ENCODE measurements at regions not wholly inside any gene's neighbourhood (a gene's known extent, or its start where the extent isn't known, plus 50 kb on each side); places are given as distances from the start of the nearest gene placed in this dataset.

GRCh38 chr6:90716376-90716775 lies 129.5 kb upstream of the MAP3K7 start:
- no peak for DNase-seq
- H3K4me3 ChIP-seq (ENCODE audit: low read depth, low read length) = no peak overlapping the region
- no peak overlapping the region for H3K27ac ChIP-seq
- in situ Hi-C loops (cut with HindIII; ENCODE audit: low pct_ligation_motif_present, low sequenced_read_pairs) = no loop called here
- TF ChIP-seq CTCF (IDR thresholded peaks at IDR 0.05; ENCODE audit: low read depth, low read length, missing control alignments) = no peak
- no peaks in the 10 kb centered on the region for H3K36me3 ChIP-seq (replicated peaks)
- no peaks in the 10 kb centered on the region for H3K27me3 ChIP-seq (replicated peaks)

- no peak for TF ChIP-seq CTCF (IDR thresholded peaks at IDR 0.05; ENCODE audit: low read depth, low read length, missing control alignments)
- no peak for DNase-seq
These were observed 128.3 kb upstream of the MAP3K7 start for GRCh38 chr6:90715093-90715655.

GRCh38 chr6:90714319-90714718 lies 127.4 kb upstream of the MAP3K7 start:
- no peak for TF ChIP-seq CTCF (IDR thresholded peaks at IDR 0.05; ENCODE audit: low read depth, low read length, missing control alignments)
- H3K27me3 ChIP-seq (replicated peaks) = no peaks in the 10 kb centered on the region
- no peak overlapping the region for H3K27ac ChIP-seq
- DNase-seq = no peak
- H3K4me3 ChIP-seq (ENCODE audit: low read depth, low read length) = no peak overlapping the region
- H3K36me3 ChIP-seq (replicated peaks) = no peaks in the 10 kb centered on the region
- in situ Hi-C loops (cut with HindIII; ENCODE audit: low pct_ligation_motif_present, low sequenced_read_pairs) = no loop called here

More at GRCh38 chr6:90715093-90715655, 128.3 kb upstream of the MAP3K7 start:
- Histone ChIP-seq H3K36me3 (replicated peaks) (no peaks in the 10 kb centered on the region), H3K4me3 (ENCODE audit: low read depth, low read length) (no peak overlapping the region), H3K27me3 (replicated peaks) (no peaks in the 10 kb centered on the region), H3K27ac (no peak overlapping the region)
- in situ Hi-C loops (cut with HindIII; ENCODE audit: low pct_ligation_motif_present, low sequenced_read_pairs) = no loop called here

GRCh38 chr6:90712114-90712513 lies 125.2 kb upstream of the MAP3K7 start:
- no peak overlapping the region for H3K27ac ChIP-seq

GRCh38 chr6:90709431-90709996 lies 122.6 kb upstream of the MAP3K7 start:
- Histone ChIP-seq H3K4me3 (ENCODE audit: low read depth, low read length) (no peak overlapping the region), H3K27me3 (replicated peaks) (no peaks in the 10 kb centered on the region), H3K36me3 (replicated peaks) (no peaks in the 10 kb centered on the region), H3K27ac (no peak overlapping the region)
- TF ChIP-seq CTCF (IDR thresholded peaks at IDR 0.05; ENCODE audit: low read depth, low read length, missing control alignments) = no peak
- no peak for DNase-seq
- in situ Hi-C loops (cut with HindIII; ENCODE audit: low pct_ligation_motif_present, low sequenced_read_pairs) = no loop called here

More at GRCh38 chr6:90712114-90712513, 125.2 kb upstream of the MAP3K7 start:
- no peak for TF ChIP-seq CTCF (IDR thresholded peaks at IDR 0.05; ENCODE audit: low read depth, low read length, missing control alignments)
- Histone ChIP-seq H3K27me3 (replicated peaks) (no peaks in the 10 kb centered on the region), H3K36me3 (replicated peaks) (no peaks in the 10 kb centered on the region), H3K4me3 (ENCODE audit: low read depth, low read length) (no peak overlapping the region)
- in situ Hi-C loops (cut with HindIII; ENCODE audit: low pct_ligation_motif_present, low sequenced_read_pairs) = no loop called here
- DNase-seq = no peak

All from brain microvascular endothelial cell (primary cell).